GM10248 (cell line): ENCODE measurements at regions not wholly inside any gene's neighbourhood (a gene's known extent, or its start where the extent isn't known, plus 50 kb on each side); places are given as distances from the start of the nearest gene placed in this dataset.
"Not testable (repeated sequence)": the region's sequence is repeated elsewhere in the genome, so short reads cannot be mapped to it uniquely, and the experiment has no call there.

Experiments used
- CTCF ChIA-PET: fragments of 300-600 bp; sonication (Branson Sonifier 250); formaldehyde crosslinking; extraction: SDS; loops from one replicate; lab custom pipeline; 2021; ENCODE audit warnings: antibody characterized with exemption; lab: Yijun Ruan, JAX
- POLR2A ChIA-PET: fragments of 350-650 bp; sonication (Branson Sonifier 250); formaldehyde crosslinking; extraction: SDS; loops from one replicate; lab custom pipeline; 2020; ENCODE audit warnings: antibody characterized with exemption; lab: Yijun Ruan, JAX
- DNase-seq: peaks from one replicate; pipeline ENCODE4 v3.0.0; 2012; ENCODE audit errors: extremely low spot score
- TF ChIP-seq, protein P1 (sequence below): IDR thresholded peaks from 2 replicates; pipeline ENCODE4 v1.5.1; 2012; ENCODE audit warnings: mild to moderate bottlenecking, low read depth; ENCODE audit errors: extremely low read depth, missing control alignments, control extremely low read depth

- POLR2A ChIA-PET, DNase-seq, CTCF ChIA-PET: not testable (repeated sequence)
Measured at GRCh38 chr22:10934704-10935103, 4593.3 kb upstream of the OR11H1 start.

- ChIA-PET CTCF (no interaction called here), POLR2A (no interaction called here)
- TF ChIP-seq, protein P1, sequence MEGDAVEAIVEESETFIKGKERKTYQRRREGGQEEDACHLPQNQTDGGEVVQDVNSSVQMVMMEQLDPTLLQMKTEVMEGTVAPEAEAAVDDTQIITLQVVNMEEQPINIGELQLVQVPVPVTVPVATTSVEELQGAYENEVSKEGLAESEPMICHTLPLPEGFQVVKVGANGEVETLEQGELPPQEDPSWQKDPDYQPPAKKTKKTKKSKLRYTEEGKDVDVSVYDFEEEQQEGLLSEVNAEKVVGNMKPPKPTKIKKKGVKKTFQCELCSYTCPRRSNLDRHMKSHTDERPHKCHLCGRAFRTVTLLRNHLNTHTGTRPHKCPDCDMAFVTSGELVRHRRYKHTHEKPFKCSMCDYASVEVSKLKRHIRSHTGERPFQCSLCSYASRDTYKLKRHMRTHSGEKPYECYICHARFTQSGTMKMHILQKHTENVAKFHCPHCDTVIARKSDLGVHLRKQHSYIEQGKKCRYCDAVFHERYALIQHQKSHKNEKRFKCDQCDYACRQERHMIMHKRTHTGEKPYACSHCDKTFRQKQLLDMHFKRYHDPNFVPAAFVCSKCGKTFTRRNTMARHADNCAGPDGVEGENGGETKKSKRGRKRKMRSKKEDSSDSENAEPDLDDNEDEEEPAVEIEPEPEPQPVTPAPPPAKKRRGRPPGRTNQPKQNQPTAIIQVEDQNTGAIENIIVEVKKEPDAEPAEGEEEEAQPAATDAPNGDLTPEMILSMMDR: no peak
- peak; percentile 8 for DNase-seq
Measured at GRCh38 chr22:10961043-10961860, 4566.7 kb upstream of the OR11H1 start.

- DNase-seq, CTCF ChIA-PET, POLR2A ChIA-PET: not testable (repeated sequence)
Measured at GRCh38 chr22:10961861-10962255, 4566.1 kb upstream of the OR11H1 start.
